HCT116 (cell line): ENCODE measurements at regions not wholly inside any gene's neighbourhood (a gene's known extent, or its start where the extent isn't known, plus 50 kb on each side); places are given as distances from the start of the nearest gene placed in this dataset.

Experiments used
- CEBPB ChIP-seq: IDR thresholded peaks from 2 replicates; pipeline ENCODE4 v1.6.1; 2012; ENCODE audit warnings: low read depth
- CTCF ChIP-seq, 3 experiments: fragments of 200-600 bp in 1 of 3; sonication (generic) in 1 of 3; IDR thresholded peaks in 2 of 3; conservative IDR thresholded peaks in 1 of 3; 2 replicates each; pipeline ENCODE4 v1.5.1; 2012 to 2017; ENCODE audit warnings: low read depth in 2 of 3, low read length in 2 of 3, antibody characterized with exemption in 1 of 3, borderline replicate concordance in 1 of 3, control low read depth in 1 of 3, mild to moderate bottlenecking in 1 of 3, mixed read lengths in 1 of 3, mixed run types in 1 of 3, moderate library complexity in 1 of 3; ENCODE audit not compliant: insufficient read depth in 1 of 3
- EZH2phosphoT487 ChIP-seq: fragments of 200-600 bp; IDR thresholded peaks from 2 replicates; pipeline ENCODE4 v1.6.1; 2018; ENCODE audit warnings: antibody characterized with exemption, borderline replicate concordance
- FOSL1 ChIP-seq: IDR thresholded peaks from 2 replicates; pipeline ENCODE4 v1.6.1; 2012; ENCODE audit warnings: low read depth
- POLR2A ChIP-seq: IDR thresholded peaks from 2 replicates; pipeline ENCODE4 v1.7.0; 2011; ENCODE audit warnings: borderline replicate concordance; ENCODE audit not compliant: insufficient read depth, insufficient read length; ENCODE audit errors: extremely low read depth
- SP1 ChIP-seq: IDR thresholded peaks from 2 replicates; pipeline ENCODE4 v1.6.1; 2012; ENCODE audit warnings: low read depth
- SRF ChIP-seq: IDR thresholded peaks from 2 replicates; pipeline ENCODE4 v1.6.1; 2012; ENCODE audit warnings: low read depth
- YY1 ChIP-seq: IDR thresholded peaks from 2 replicates; pipeline ENCODE4 v1.6.1; 2011; ENCODE audit warnings: low read length, low read depth, moderate library complexity, mild to moderate bottlenecking; ENCODE audit not compliant: insufficient replicate concordance; ENCODE audit errors: extremely low read depth

DNA sequence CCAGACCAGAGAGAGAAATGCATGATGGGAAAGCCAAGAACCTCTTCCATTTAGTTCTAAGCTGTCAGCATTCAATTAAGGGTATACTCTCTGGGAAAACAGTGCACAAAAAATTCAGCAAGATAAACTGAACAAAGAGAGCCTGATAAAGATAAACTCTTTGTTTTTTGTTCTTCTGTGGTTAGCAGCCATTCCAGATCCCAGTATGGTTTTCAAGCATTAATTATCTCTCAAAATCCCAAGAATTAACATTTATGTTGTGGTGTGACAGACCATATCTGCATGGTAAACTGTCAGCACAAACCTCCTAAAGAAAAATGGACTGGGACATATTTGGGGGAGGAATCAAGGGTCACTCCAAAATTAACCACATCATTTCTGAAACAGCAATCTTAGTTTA, 124.0 kb upstream of the LRRN1 start:
- TF ChIP-seq POLR2A = no peak
- no peak for TF ChIP-seq CTCF (IDR thresholded peaks at IDR 0.05 in 2 of 3, conservative IDR thresholded peaks at IDR 0.05 in 1 of 3; ENCODE audit: borderline replicate concordance in 1 of 3, insufficient read depth in 1 of 3, low read depth in 2 of 3, low read length in 2 of 3)
- no peak for TF ChIP-seq YY1
- TF ChIP-seq SP1 = no peak
- TF ChIP-seq CEBPB = no peak
- TF ChIP-seq SRF = no peak
- no peak for TF ChIP-seq FOSL1
- no peak for TF ChIP-seq EZH2phosphoT487
